ENCODE measurements at regions not wholly inside any gene's neighbourhood (a gene's known extent, or its start where the extent isn't known, plus 50 kb on each side); places are given as distances from the start of the nearest gene placed in this dataset.

- intact Hi-C loops (cut with micrococcal nuclease) (no loop called here), dilution Hi-C loops (cut with MboI; ENCODE audit: extremely low pct_ligation_motif_present, low sequenced_read_pairs) (no loop called here)
- ChIA-PET CTCF (no interaction called here), POLR2A (interaction anchor here (0.6 kb wide), 1 partner anchor 208 kb away, joined by 3 read pairs; no protein-coding TSS in a partner anchor)
- no peaks in the 10 kb centered on the region for H3K79me2 ChIP-seq (ENCODE audit: control insufficient read depth, insufficient read depth, low read length)
- H2AFZ ChIP-seq (ENCODE audit: low read depth, low read length): no peak overlapping the region
- no peak for FAIRE-seq
- H3K9me3 ChIP-seq (replicated peaks; ENCODE audit: control insufficient read depth, insufficient read depth, low read length): no peaks in the 10 kb centered on the region
- H3K27me3 ChIP-seq (ENCODE audit: control insufficient read depth in 2 of 2, insufficient read depth in 2 of 2, low read length in 2 of 2): no peaks in the 10 kb centered on the region
- no peak overlapping the region for H3K4me2 ChIP-seq (ENCODE audit: insufficient read depth, low read length)
- no peak overlapping the region for H3K4me3 ChIP-seq (replicated peaks in 1 of 3; ENCODE audit: insufficient read depth in 1 of 3, low read depth in 1 of 3, low read length in 3 of 3)
- H3K4me1 ChIP-seq (ENCODE audit: control insufficient read depth, extremely low read depth, insufficient read depth, low read length): no peaks in the 10 kb centered on the region
- no peak for DNase-seq (ENCODE audit: low read depth, low spot score)
- no peaks in the 10 kb centered on the region for H3K9me1 ChIP-seq (replicated peaks; ENCODE audit: control insufficient read depth, extremely low read depth, insufficient read depth, low read length)
- no peaks in the 10 kb centered on the region for H3K36me3 ChIP-seq (ENCODE audit: control insufficient read depth in 2 of 2, extremely low read depth in 1 of 2, insufficient read depth in 2 of 2, low read length in 2 of 2)
- TF ChIP-seq GATA2 (IDR thresholded peaks at IDR 0.05; ENCODE audit: insufficient read depth, insufficient read length, low read depth, low read length) (no peak), EZH2 (IDR thresholded peaks at IDR 0.05; ENCODE audit: borderline replicate concordance, low read depth, low read length, severe bottlenecking) (no peak), POLR2AphosphoS5 (IDR thresholded peaks at IDR 0.05; ENCODE audit: insufficient read depth, low read depth, low read length) (no peak), MAX (IDR thresholded peaks at IDR 0.05; ENCODE audit: insufficient read depth, insufficient read length) (no peak), JUN (IDR thresholded peaks at IDR 0.05; ENCODE audit: borderline replicate concordance, insufficient read depth, insufficient read length, low read depth) (no peak), FOS (IDR thresholded peaks at IDR 0.05; ENCODE audit: borderline replicate concordance, insufficient read depth, low read length) (no peak), POLR2A (IDR thresholded peaks at IDR 0.05; ENCODE audit: low read depth, low read length) (no peak)
- no TSS peak for BruUV-seq (replicated peaks)
- H3K9ac ChIP-seq (replicated peaks; ENCODE audit: extremely low read depth, insufficient read depth, low read length): no peak overlapping the region
- no peaks in the 10 kb centered on the region for H4K20me1 ChIP-seq (replicated peaks; ENCODE audit: control insufficient read depth, extremely low read depth, insufficient read depth, low read length)
- no peak overlapping the region for H3K27ac ChIP-seq (ENCODE audit: insufficient read depth, low read depth, low read length)
Measured at GRCh38 chr9:108264093-108264492, 591.7 kb downstream of the ACTL7B start.

- no TSS peak for BruUV-seq (replicated peaks)
- dilution Hi-C loops (cut with MboI; ENCODE audit: extremely low pct_ligation_motif_present, low sequenced_read_pairs): no loop called here
Measured at GRCh38 chr9:108262836-108263235, 593.0 kb downstream of the ACTL7B start.

More at GRCh38 chr9:108262836-108263235, 593.0 kb downstream of the ACTL7B start:
- FAIRE-seq: no peak
- H3K27ac ChIP-seq (ENCODE audit: insufficient read depth, low read depth, low read length): no peak overlapping the region
- POLR2A ChIA-PET: no interaction called here
- no peaks in the 10 kb centered on the region for H3K79me2 ChIP-seq (ENCODE audit: control insufficient read depth, insufficient read depth, low read length)
- DNase-seq (ENCODE audit: low read depth, low spot score): no peak
- no peak for TF ChIP-seq POLR2A (IDR thresholded peaks at IDR 0.05; ENCODE audit: low read depth, low read length)
- TF ChIP-seq CTCF (IDR thresholded peaks at IDR 0.05; ENCODE audit: extremely low read depth in 1 of 2, insufficient read depth in 1 of 2, low read depth in 1 of 2, low read length in 2 of 2): no peak
- no peak for TF ChIP-seq EZH2 (IDR thresholded peaks at IDR 0.05; ENCODE audit: borderline replicate concordance, low read depth, low read length, severe bottlenecking)
- no peak for TF ChIP-seq MYC (IDR thresholded peaks at IDR 0.05; ENCODE audit: low read depth, low read length)
- TF ChIP-seq POLR2AphosphoS5 (IDR thresholded peaks at IDR 0.05; ENCODE audit: insufficient read depth, low read depth, low read length): no peak
- no peak for TF ChIP-seq JUN (IDR thresholded peaks at IDR 0.05; ENCODE audit: borderline replicate concordance, insufficient read depth, insufficient read length, low read depth)
- no peak for TF ChIP-seq MAX (IDR thresholded peaks at IDR 0.05; ENCODE audit: insufficient read depth, insufficient read length)
- intact Hi-C loops (cut with micrococcal nuclease): no loop called here
- H3K4me3 ChIP-seq (replicated peaks in 1 of 3; ENCODE audit: insufficient read depth in 1 of 3, low read depth in 1 of 3, low read length in 3 of 3): no peak overlapping the region
- H2AFZ ChIP-seq (ENCODE audit: low read depth, low read length): no peak overlapping the region
- CTCF ChIA-PET: no interaction called here
- H3K9me3 ChIP-seq (replicated peaks; ENCODE audit: control insufficient read depth, insufficient read depth, low read length): no peaks in the 10 kb centered on the region
- H3K36me3 ChIP-seq (ENCODE audit: control insufficient read depth in 2 of 2, extremely low read depth in 1 of 2, insufficient read depth in 2 of 2, low read length in 2 of 2): no peaks in the 10 kb centered on the region
- H3K9me1 ChIP-seq (replicated peaks; ENCODE audit: control insufficient read depth, extremely low read depth, insufficient read depth, low read length): no peaks in the 10 kb centered on the region
- no peaks in the 10 kb centered on the region for H3K27me3 ChIP-seq (ENCODE audit: control insufficient read depth in 2 of 2, insufficient read depth in 2 of 2, low read length in 2 of 2)
- H3K9ac ChIP-seq (replicated peaks; ENCODE audit: extremely low read depth, insufficient read depth, low read length): no peak overlapping the region
- H3K4me2 ChIP-seq (ENCODE audit: insufficient read depth, low read length): no peak overlapping the region
- H4K20me1 ChIP-seq (replicated peaks; ENCODE audit: control insufficient read depth, extremely low read depth, insufficient read depth, low read length): no peaks in the 10 kb centered on the region
- H3K4me1 ChIP-seq (ENCODE audit: control insufficient read depth, extremely low read depth, insufficient read depth, low read length): no peaks in the 10 kb centered on the region

Data from endothelial cell of umbilical vein (primary cell).